AG04449 (cell line): ENCODE measurements at regions not wholly inside any gene's neighbourhood (a gene's known extent, or its start where the extent isn't known, plus 50 kb on each side); places are given as distances from the start of the nearest gene placed in this dataset.

Experiments used
- CTCF ChIA-PET: fragments of 350-600 bp; formaldehyde crosslinking; extraction: SDS; loops from one replicate; lab custom pipeline; 2021; ENCODE audit warnings: antibody characterized with exemption; lab: Yijun Ruan, JAX
- POLR2A ChIA-PET: fragments of 400-600, 350-600 bp; formaldehyde crosslinking; extraction: SDS; loops from one replicate; lab custom pipeline; 2020; ENCODE audit warnings: antibody characterized with exemption, inconsistent platforms; lab: Yijun Ruan, JAX
- DNase-seq: peaks from one replicate; pipeline ENCODE4 v3.0.0-alpha.2; 2010; ENCODE audit warnings: low read depth, low spot score
- H3K4me3 ChIP-seq: 2 replicates; pipeline ENCODE4 v1.5.1; 2011; ENCODE audit warnings: low read depth, mild to moderate bottlenecking, control low read depth, low read length
- CTCF ChIP-seq: IDR thresholded peaks from one replicate; pipeline ENCODE4 v1.5.1; 2011; ENCODE audit warnings: mild to moderate bottlenecking, moderate library complexity, low read length, control low read depth, inconsistent platforms; ENCODE audit not compliant: insufficient read depth; ENCODE audit errors: missing control alignments

GRCh38 chr14:85447883-85448282, 82.1 kb upstream of the FLRT2 start:
- no peak for TF ChIP-seq CTCF
- POLR2A ChIA-PET = no interaction called here
- CTCF ChIA-PET = interaction anchor here (0.8 to 1.7 kb wide), 2 partner anchors 10 to 12 kb away, joined by 4 read pairs; no protein-coding TSS in a partner anchor

GRCh38 chr14:85451421-85451820, 78.5 kb upstream of the FLRT2 start:
- DNase-seq = no peak
- H3K4me3 ChIP-seq = no peak overlapping the region
- TF ChIP-seq CTCF = no peak
- POLR2A ChIA-PET = no interaction called here
- CTCF ChIA-PET = interaction anchor here (0.9 kb wide), 1 partner anchor 9 kb away, joined by 4 read pairs; no protein-coding TSS in a partner anchor

More at GRCh38 chr14:85447883-85448282, 82.1 kb upstream of the FLRT2 start:
- no peak overlapping the region for H3K4me3 ChIP-seq
- no peak for DNase-seq

GRCh38 chr14:85453401-85454225, 76.3 kb upstream of the FLRT2 start:
- DNase-seq = no peak

GRCh38 chr14:85454226-85454813, 75.6 kb upstream of the FLRT2 start:
- ChIA-PET CTCF (no interaction called here), POLR2A (no interaction called here)
- TF ChIP-seq CTCF = no peak

More at GRCh38 chr14:85453401-85454225, 76.3 kb upstream of the FLRT2 start:
- TF ChIP-seq CTCF = no peak
- ChIA-PET CTCF (no interaction called here), POLR2A (no interaction called here)
- no peak overlapping the region for H3K4me3 ChIP-seq

GRCh38 chr14:85459361-85460000, 70.5 kb upstream of the FLRT2 start:
- ChIA-PET CTCF (interaction anchor here (0.9 to 1.0 kb wide), 3 partner anchors 9 to 11 kb away, joined by 4 to 5 read pairs (median 4); no protein-coding TSS in a partner anchor), POLR2A (no interaction called here)
- TF ChIP-seq CTCF = no peak
- no peak overlapping the region for H3K4me3 ChIP-seq
- DNase-seq = no peak

More at GRCh38 chr14:85454226-85454813, 75.6 kb upstream of the FLRT2 start:
- DNase-seq = no peak
- no peak overlapping the region for H3K4me3 ChIP-seq
